ENCODE measurements at regions not wholly inside any gene's neighbourhood (a gene's known extent, or its start where the extent isn't known, plus 50 kb on each side); places are given as distances from the start of the nearest gene placed in this dataset.

GRCh38 chr13:73860501-73860900 is 273.7 kb downstream of the KLF12 start:
- H3K4me3 ChIP-seq (ENCODE audit: low read depth, low read length): no peak overlapping the region
- DNase-seq (ENCODE audit: low read depth): no peak
- TF ChIP-seq CTCF (IDR thresholded peaks at IDR 0.05; ENCODE audit: insufficient read depth, low read depth, low read length, missing control alignments): no peak

- H3K4me3 ChIP-seq (ENCODE audit: low read depth, low read length): no peak overlapping the region
- DNase-seq (ENCODE audit: low read depth): no peak
- TF ChIP-seq CTCF (IDR thresholded peaks at IDR 0.05; ENCODE audit: insufficient read depth, low read depth, low read length, missing control alignments): no peak
Observed at GRCh38 chr13:73859841-73860240, 274.4 kb downstream of the KLF12 start.

GRCh38 chr13:73857106-73857505 is 277.1 kb downstream of the KLF12 start:
- DNase-seq (ENCODE audit: low read depth): no peak
- TF ChIP-seq CTCF (IDR thresholded peaks at IDR 0.05; ENCODE audit: insufficient read depth, low read depth, low read length, missing control alignments): no peak
- no peak overlapping the region for H3K4me3 ChIP-seq (ENCODE audit: low read depth, low read length)

GRCh38 chr13:73851104-73851503 is 283.1 kb downstream of the KLF12 start:
- DNase-seq (ENCODE audit: low read depth): no peak
- H3K4me3 ChIP-seq (ENCODE audit: low read depth, low read length): no peak overlapping the region
- no peak for TF ChIP-seq CTCF (IDR thresholded peaks at IDR 0.05; ENCODE audit: insufficient read depth, low read depth, low read length, missing control alignments)

- TF ChIP-seq CTCF (IDR thresholded peaks at IDR 0.05; ENCODE audit: insufficient read depth, low read depth, low read length, missing control alignments): no peak
- DNase-seq (ENCODE audit: low read depth): no peak
- H3K4me3 ChIP-seq (ENCODE audit: low read depth, low read length): no peak overlapping the region
Observed at GRCh38 chr13:73850104-73850873, 283.9 kb downstream of the KLF12 start.

- no peak overlapping the region for H3K4me3 ChIP-seq (ENCODE audit: low read depth, low read length)
- TF ChIP-seq CTCF (IDR thresholded peaks at IDR 0.05; ENCODE audit: insufficient read depth, low read depth, low read length, missing control alignments): peak; percentile 21
- peak; percentile 60 for DNase-seq (ENCODE audit: low read depth)
Observed at GRCh38 chr13:73849292-73849691, 284.9 kb downstream of the KLF12 start.

GRCh38 chr13:73844986-73845385 is 289.2 kb downstream of the KLF12 start:
- DNase-seq (ENCODE audit: low read depth): no peak
- no peak for TF ChIP-seq CTCF (IDR thresholded peaks at IDR 0.05; ENCODE audit: insufficient read depth, low read depth, low read length, missing control alignments)
- H3K4me3 ChIP-seq (ENCODE audit: low read depth, low read length): no peak overlapping the region

All from GM12865 (cell line).